GM12878 (cell line): ENCODE measurements at regions not wholly inside any gene's neighbourhood (a gene's known extent, or its start where the extent isn't known, plus 50 kb on each side); places are given as distances from the start of the nearest gene placed in this dataset.

Source experiments
- ATF7 ChIP-seq: fragments of 450-650 bp; IDR thresholded peaks from 2 replicates; pipeline ENCODE4 v1.6.1; 2016; ENCODE audit warnings: low read depth, mild to moderate bottlenecking
- CBX5 ChIP-seq: sonication (generic); IDR thresholded peaks from 2 replicates; pipeline ENCODE4 v1.6.1; 2016; ENCODE audit warnings: low read depth, moderate library complexity, mild to moderate bottlenecking, inconsistent platforms
- CHD1 ChIP-seq: IDR thresholded peaks from 2 replicates; pipeline ENCODE4 v1.6.1; 2012; ENCODE audit warnings: low read depth, low read length, improper control_type of control experiment
- EZH2 ChIP-seq: IDR thresholded peaks from 2 replicates; pipeline ENCODE4 v1.6.1; 2012; ENCODE audit warnings: low read depth, mild to moderate bottlenecking, control low read depth, inconsistent platforms, low read length, borderline replicate concordance; ENCODE audit not compliant: control insufficient read depth
- PML ChIP-seq: IDR thresholded peaks from 2 replicates; pipeline ENCODE4 v1.6.1; 2012; ENCODE audit warnings: low read length, inconsistent platforms
- POLR2A ChIP-seq: IDR thresholded peaks from 2 replicates; pipeline ENCODE4 v1.6.1; 2011; ENCODE audit warnings: low read depth, mild to moderate bottlenecking, low read length
- TAF1 ChIP-seq: IDR thresholded peaks from 2 replicates; pipeline ENCODE4 v1.6.1; 2011; ENCODE audit warnings: mild to moderate bottlenecking, low read depth, low read length, borderline replicate concordance
- TF ChIP-seq, protein P1 (sequence below), 3 experiments: IDR thresholded peaks in 2 of 3; conservative IDR thresholded peaks in 1 of 3; 2 replicates each; pipeline ENCODE4 v1.5.1; 2011; ENCODE audit warnings: low read depth in 3 of 3, low read length in 3 of 3, mild to moderate bottlenecking in 3 of 3, control low read depth in 2 of 3, moderate library complexity in 2 of 3, inconsistent platforms in 1 of 3, mixed read lengths in 1 of 3; ENCODE audit not compliant: control insufficient read depth in 2 of 3, insufficient read depth in 1 of 3; ENCODE audit errors: extremely low read depth in 1 of 3
- TF ChIP-seq, protein P2 (sequence below): IDR thresholded peaks from 2 replicates; pipeline ENCODE4 v1.6.1; 2012; ENCODE audit warnings: low read depth, low read length, improper control_type of control experiment
- TF ChIP-seq, protein P3 (sequence below): fragments of 450-650 bp; IDR thresholded peaks from 2 replicates; pipeline ENCODE4 v1.6.1; 2017; ENCODE audit warnings: mild to moderate bottlenecking, low read depth, inconsistent platforms; ENCODE audit not compliant: poor library complexity, severe bottlenecking

DNA sequence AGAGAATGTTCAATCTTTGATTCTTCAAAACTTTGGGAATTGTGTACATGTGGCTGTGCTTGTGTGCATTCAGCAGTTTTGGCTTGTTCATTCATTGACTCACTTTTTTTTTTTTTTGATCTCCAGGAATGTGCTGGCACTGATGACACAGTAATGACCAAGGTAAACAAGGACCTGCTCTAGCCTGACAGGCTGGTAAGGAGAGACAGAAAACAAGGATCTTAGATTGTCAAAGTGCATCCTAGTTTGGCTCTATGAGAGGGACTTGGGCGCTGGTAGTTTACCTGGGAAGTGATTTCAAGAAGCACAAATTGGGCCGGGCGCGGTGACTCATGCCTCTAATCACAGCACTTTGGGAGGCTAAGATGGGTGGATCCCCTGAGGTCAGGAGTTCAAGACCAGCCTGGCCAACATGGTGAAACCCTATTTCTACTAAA, 233.1 kb upstream of the WSCD1 start:
- TF ChIP-seq, protein P1, sequence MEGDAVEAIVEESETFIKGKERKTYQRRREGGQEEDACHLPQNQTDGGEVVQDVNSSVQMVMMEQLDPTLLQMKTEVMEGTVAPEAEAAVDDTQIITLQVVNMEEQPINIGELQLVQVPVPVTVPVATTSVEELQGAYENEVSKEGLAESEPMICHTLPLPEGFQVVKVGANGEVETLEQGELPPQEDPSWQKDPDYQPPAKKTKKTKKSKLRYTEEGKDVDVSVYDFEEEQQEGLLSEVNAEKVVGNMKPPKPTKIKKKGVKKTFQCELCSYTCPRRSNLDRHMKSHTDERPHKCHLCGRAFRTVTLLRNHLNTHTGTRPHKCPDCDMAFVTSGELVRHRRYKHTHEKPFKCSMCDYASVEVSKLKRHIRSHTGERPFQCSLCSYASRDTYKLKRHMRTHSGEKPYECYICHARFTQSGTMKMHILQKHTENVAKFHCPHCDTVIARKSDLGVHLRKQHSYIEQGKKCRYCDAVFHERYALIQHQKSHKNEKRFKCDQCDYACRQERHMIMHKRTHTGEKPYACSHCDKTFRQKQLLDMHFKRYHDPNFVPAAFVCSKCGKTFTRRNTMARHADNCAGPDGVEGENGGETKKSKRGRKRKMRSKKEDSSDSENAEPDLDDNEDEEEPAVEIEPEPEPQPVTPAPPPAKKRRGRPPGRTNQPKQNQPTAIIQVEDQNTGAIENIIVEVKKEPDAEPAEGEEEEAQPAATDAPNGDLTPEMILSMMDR (IDR thresholded peaks at IDR 0.05 in 2 of 3, conservative IDR thresholded peaks at IDR 0.05 in 1 of 3; ENCODE audit: control insufficient read depth in 2 of 3, extremely low read depth in 1 of 3, insufficient read depth in 1 of 3, low read depth in 3 of 3, low read length in 3 of 3), result no peak
- TF ChIP-seq POLR2A (no peak), TAF1 (no peak), CBX5 (no peak), ATF7 (no peak), PML (no peak), CHD1 (no peak), EZH2 (no peak)
- TF ChIP-seq, protein P2, sequence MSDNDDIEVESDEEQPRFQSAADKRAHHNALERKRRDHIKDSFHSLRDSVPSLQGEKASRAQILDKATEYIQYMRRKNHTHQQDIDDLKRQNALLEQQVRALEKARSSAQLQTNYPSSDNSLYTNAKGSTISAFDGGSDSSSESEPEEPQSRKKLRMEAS, result no peak
- TF ChIP-seq, protein P3, sequence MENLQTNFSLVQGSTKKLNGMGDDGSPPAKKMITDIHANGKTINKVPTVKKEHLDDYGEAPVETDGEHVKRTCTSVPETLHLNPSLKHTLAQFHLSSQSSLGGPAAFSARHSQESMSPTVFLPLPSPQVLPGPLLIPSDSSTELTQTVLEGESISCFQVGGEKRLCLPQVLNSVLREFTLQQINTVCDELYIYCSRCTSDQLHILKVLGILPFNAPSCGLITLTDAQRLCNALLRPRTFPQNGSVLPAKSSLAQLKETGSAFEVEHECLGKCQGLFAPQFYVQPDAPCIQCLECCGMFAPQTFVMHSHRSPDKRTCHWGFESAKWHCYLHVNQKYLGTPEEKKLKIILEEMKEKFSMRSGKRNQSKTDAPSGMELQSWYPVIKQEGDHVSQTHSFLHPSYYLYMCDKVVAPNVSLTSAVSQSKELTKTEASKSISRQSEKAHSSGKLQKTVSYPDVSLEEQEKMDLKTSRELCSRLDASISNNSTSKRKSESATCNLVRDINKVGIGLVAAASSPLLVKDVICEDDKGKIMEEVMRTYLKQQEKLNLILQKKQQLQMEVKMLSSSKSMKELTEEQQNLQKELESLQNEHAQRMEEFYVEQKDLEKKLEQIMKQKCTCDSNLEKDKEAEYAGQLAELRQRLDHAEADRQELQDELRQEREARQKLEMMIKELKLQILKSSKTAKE, result no peak
